ENCODE measurements at regions not wholly inside any gene's neighbourhood (a gene's known extent, or its start where the extent isn't known, plus 50 kb on each side); places are given as distances from the start of the nearest gene placed in this dataset.

GRCh38 chr11:26790738-26791137 is 68.9 kb upstream of the SLC5A12 start:
- Histone ChIP-seq H3K27me3 (ENCODE audit: insufficient read depth, low read length, poor library complexity, severe bottlenecking) (no peaks in the 10 kb centered on the region), H3K4me1 (ENCODE audit: insufficient read depth, low read length, poor library complexity, severe bottlenecking) (peaks cover 5% of the 10 kb centered on the region), H3K9ac (ENCODE audit: low read depth, low read length, poor library complexity, severe bottlenecking) (no peak overlapping the region), H3K36me3 (ENCODE audit: insufficient read depth, low read length) (no peaks in the 10 kb centered on the region), H2AFZ (ENCODE audit: low read length) (no peak overlapping the region), H4K20me1 (ENCODE audit: insufficient read depth, low read length, poor library complexity, severe bottlenecking) (no peaks in the 10 kb centered on the region), H3K9me2 (replicated peaks; ENCODE audit: low read depth, low read length) (no peaks in the 10 kb centered on the region), H3K9me3 (ENCODE audit: insufficient read depth, low read depth, low read length) (no peaks in the 10 kb centered on the region), H3F3A (ENCODE audit: low read depth) (no peaks in the 10 kb centered on the region), H3K4me3 (ENCODE audit: low read length, poor library complexity, severe bottlenecking) (no peak overlapping the region), H3K4me2 (ENCODE audit: low read depth, low read length, poor library complexity, severe bottlenecking) (no peak overlapping the region), H3K79me2 (ENCODE audit: insufficient read depth, low read length) (no peaks in the 10 kb centered on the region)
- no peak for TF ChIP-seq EZH2phosphoT487 (IDR thresholded peaks at IDR 0.05; ENCODE audit: borderline replicate concordance)

- H3F3A ChIP-seq (ENCODE audit: low read depth): no peaks in the 10 kb centered on the region
- no peak overlapping the region for H3K9ac ChIP-seq (ENCODE audit: low read depth, low read length, poor library complexity, severe bottlenecking)
- H3K27me3 ChIP-seq (ENCODE audit: insufficient read depth, low read length, poor library complexity, severe bottlenecking): no peaks in the 10 kb centered on the region
- TF ChIP-seq EZH2phosphoT487 (IDR thresholded peaks at IDR 0.05; ENCODE audit: borderline replicate concordance) (no peak), CTCF (conservative IDR thresholded peaks at IDR 0.05; ENCODE audit: low read length) (no peak)
- H3K4me3 ChIP-seq (ENCODE audit: low read length, poor library complexity, severe bottlenecking): no peak overlapping the region
- no peak overlapping the region for H2AFZ ChIP-seq (ENCODE audit: low read length)
- H3K9me3 ChIP-seq (ENCODE audit: insufficient read depth, low read depth, low read length): no peaks in the 10 kb centered on the region
- no peaks in the 10 kb centered on the region for H3K9me2 ChIP-seq (replicated peaks; ENCODE audit: low read depth, low read length)
- no peaks in the 10 kb centered on the region for H3K79me2 ChIP-seq (ENCODE audit: insufficient read depth, low read length)
- no peaks in the 10 kb centered on the region for H3K36me3 ChIP-seq (ENCODE audit: insufficient read depth, low read length)
- H3K4me2 ChIP-seq (ENCODE audit: low read depth, low read length, poor library complexity, severe bottlenecking): no peak overlapping the region
- H4K20me1 ChIP-seq (ENCODE audit: insufficient read depth, low read length, poor library complexity, severe bottlenecking): no peaks in the 10 kb centered on the region
- H3K4me1 ChIP-seq (ENCODE audit: insufficient read depth, low read length, poor library complexity, severe bottlenecking): peaks cover 2% of the 10 kb centered on the region
Observed at GRCh38 chr11:26792941-26793340, 71.1 kb upstream of the SLC5A12 start.

- H2AFZ ChIP-seq (ENCODE audit: low read length): no peak overlapping the region
- TF ChIP-seq CTCF (conservative IDR thresholded peaks at IDR 0.05; ENCODE audit: low read length): no peak
- TF ChIP-seq EZH2phosphoT487 (IDR thresholded peaks at IDR 0.05; ENCODE audit: borderline replicate concordance): no peak
- H3K27me3 ChIP-seq (ENCODE audit: insufficient read depth, low read length, poor library complexity, severe bottlenecking): no peaks in the 10 kb centered on the region
Observed at GRCh38 chr11:26793487-26793886, 71.6 kb upstream of the SLC5A12 start.

GRCh38 chr11:26801601-26802000 is 79.7 kb upstream of the SLC5A12 start:
- Histone ChIP-seq H3K9ac (ENCODE audit: low read depth, low read length, poor library complexity, severe bottlenecking) (no peak overlapping the region), H3K4me1 (ENCODE audit: insufficient read depth, low read length, poor library complexity, severe bottlenecking) (peaks cover 40% of the 10 kb centered on the region), H3K36me3 (ENCODE audit: insufficient read depth, low read length) (no peaks in the 10 kb centered on the region), H2AFZ (ENCODE audit: low read length) (no peak overlapping the region), H3K9me3 (ENCODE audit: insufficient read depth, low read depth, low read length) (no peaks in the 10 kb centered on the region), H3F3A (ENCODE audit: low read depth) (no peaks in the 10 kb centered on the region; the same call in 1 of the 2 replicates), H3K27me3 (ENCODE audit: insufficient read depth, low read length, poor library complexity, severe bottlenecking) (no peaks in the 10 kb centered on the region), H3K9me2 (replicated peaks; ENCODE audit: low read depth, low read length) (no peaks in the 10 kb centered on the region), H3K4me3 (ENCODE audit: low read length, poor library complexity, severe bottlenecking) (no peak overlapping the region), H3K4me2 (ENCODE audit: low read depth, low read length, poor library complexity, severe bottlenecking) (no peak overlapping the region), H4K20me1 (ENCODE audit: insufficient read depth, low read length, poor library complexity, severe bottlenecking) (no peaks in the 10 kb centered on the region), H3K79me2 (ENCODE audit: insufficient read depth, low read length) (no peaks in the 10 kb centered on the region)
- no peak for TF ChIP-seq EZH2phosphoT487 (IDR thresholded peaks at IDR 0.05; ENCODE audit: borderline replicate concordance)
- TF ChIP-seq CTCF (conservative IDR thresholded peaks at IDR 0.05; ENCODE audit: low read length): no peak

More at GRCh38 chr11:26793487-26793886, 71.6 kb upstream of the SLC5A12 start:
- no peak overlapping the region for H3K4me2 ChIP-seq (ENCODE audit: low read depth, low read length, poor library complexity, severe bottlenecking)
- no peaks in the 10 kb centered on the region for H3K9me2 ChIP-seq (replicated peaks; ENCODE audit: low read depth, low read length)
- H3K4me1 ChIP-seq (ENCODE audit: insufficient read depth, low read length, poor library complexity, severe bottlenecking): peaks cover 6% of the 10 kb centered on the region
- H3F3A ChIP-seq (ENCODE audit: low read depth): no peaks in the 10 kb centered on the region
- H4K20me1 ChIP-seq (ENCODE audit: insufficient read depth, low read length, poor library complexity, severe bottlenecking): no peaks in the 10 kb centered on the region
- H3K79me2 ChIP-seq (ENCODE audit: insufficient read depth, low read length): no peaks in the 10 kb centered on the region
- H3K9me3 ChIP-seq (ENCODE audit: insufficient read depth, low read depth, low read length): no peaks in the 10 kb centered on the region
- H3K4me3 ChIP-seq (ENCODE audit: low read length, poor library complexity, severe bottlenecking): no peak overlapping the region
- no peaks in the 10 kb centered on the region for H3K36me3 ChIP-seq (ENCODE audit: insufficient read depth, low read length)
- no peak overlapping the region for H3K9ac ChIP-seq (ENCODE audit: low read depth, low read length, poor library complexity, severe bottlenecking)

Data from Loucy (cell line).